ENCODE measurements at regions not wholly inside any gene's neighbourhood (a gene's known extent, or its start where the extent isn't known, plus 50 kb on each side); places are given as distances from the start of the nearest gene placed in this dataset.
A peak's percentile ranks its signal among the peaks of the same experiment; 100 is the strongest.

DNA sequence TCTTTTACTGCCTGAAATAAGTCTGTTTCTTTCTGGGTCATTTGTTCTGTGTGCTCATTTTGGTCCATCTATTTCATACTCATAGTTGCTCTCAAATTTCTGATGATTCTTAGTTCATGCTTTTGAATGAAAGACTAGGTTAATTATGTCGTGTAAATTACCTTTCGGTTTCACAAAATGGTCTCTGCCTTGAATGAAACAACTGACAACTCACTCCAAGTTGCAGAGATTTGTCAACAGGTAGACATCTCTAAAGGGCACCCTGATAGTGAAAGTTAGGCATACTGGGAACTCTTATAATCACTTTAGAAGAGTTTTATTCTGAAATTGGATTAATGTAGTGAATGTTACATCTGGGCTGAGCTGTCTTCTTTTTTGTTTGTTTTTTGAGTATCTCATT lies 726.9 kb downstream of the PDHA2 start:
- TF ChIP-seq, protein P1, sequence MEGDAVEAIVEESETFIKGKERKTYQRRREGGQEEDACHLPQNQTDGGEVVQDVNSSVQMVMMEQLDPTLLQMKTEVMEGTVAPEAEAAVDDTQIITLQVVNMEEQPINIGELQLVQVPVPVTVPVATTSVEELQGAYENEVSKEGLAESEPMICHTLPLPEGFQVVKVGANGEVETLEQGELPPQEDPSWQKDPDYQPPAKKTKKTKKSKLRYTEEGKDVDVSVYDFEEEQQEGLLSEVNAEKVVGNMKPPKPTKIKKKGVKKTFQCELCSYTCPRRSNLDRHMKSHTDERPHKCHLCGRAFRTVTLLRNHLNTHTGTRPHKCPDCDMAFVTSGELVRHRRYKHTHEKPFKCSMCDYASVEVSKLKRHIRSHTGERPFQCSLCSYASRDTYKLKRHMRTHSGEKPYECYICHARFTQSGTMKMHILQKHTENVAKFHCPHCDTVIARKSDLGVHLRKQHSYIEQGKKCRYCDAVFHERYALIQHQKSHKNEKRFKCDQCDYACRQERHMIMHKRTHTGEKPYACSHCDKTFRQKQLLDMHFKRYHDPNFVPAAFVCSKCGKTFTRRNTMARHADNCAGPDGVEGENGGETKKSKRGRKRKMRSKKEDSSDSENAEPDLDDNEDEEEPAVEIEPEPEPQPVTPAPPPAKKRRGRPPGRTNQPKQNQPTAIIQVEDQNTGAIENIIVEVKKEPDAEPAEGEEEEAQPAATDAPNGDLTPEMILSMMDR (conservative IDR thresholded peaks at IDR 0.05), result no peak
- no peak overlapping the region for H3K27ac ChIP-seq

DNA sequence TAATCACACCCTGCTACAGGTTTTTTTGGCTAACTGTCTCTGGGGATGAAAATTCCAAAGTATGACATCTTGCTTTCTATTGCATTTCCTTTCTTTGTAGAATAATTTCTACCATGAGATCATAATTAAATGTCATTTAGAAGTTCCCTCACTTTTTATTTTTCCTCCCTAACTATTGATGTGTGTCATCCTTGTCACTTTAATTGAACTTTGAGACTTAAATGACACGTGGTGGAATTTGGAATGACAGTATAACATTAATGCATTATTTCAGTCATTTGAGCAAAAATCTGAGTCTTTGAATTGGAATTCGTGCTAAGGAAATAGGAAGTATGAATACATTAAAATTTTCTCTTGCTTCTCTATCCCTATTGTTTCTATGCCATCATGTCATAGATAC lies 745.4 kb downstream of the PDHA2 start:
- TF ChIP-seq, protein P1 (conservative IDR thresholded peaks at IDR 0.05), result no peak

GRCh38 chr4:96593422-96593821 lies 753.5 kb downstream of the PDHA2 start:
- H3K27ac ChIP-seq, result peak overlapping the region; percentile 47
- TF ChIP-seq, protein P1 (conservative IDR thresholded peaks at IDR 0.05), result no peak

More for the DNA sequence above, 745.4 kb downstream of the PDHA2 start:
- no peak overlapping the region for H3K27ac ChIP-seq

- H3K27ac ChIP-seq, result no peak overlapping the region
- TF ChIP-seq, protein P1 (conservative IDR thresholded peaks at IDR 0.05), result no peak
Observed at GRCh38 chr4:96598465-96598864, 758.6 kb downstream of the PDHA2 start.

GRCh38 chr4:96599752-96600151 lies 759.9 kb downstream of the PDHA2 start:
- TF ChIP-seq, protein P1 (conservative IDR thresholded peaks at IDR 0.05), result no peak
- no peak overlapping the region for H3K27ac ChIP-seq

DNA sequence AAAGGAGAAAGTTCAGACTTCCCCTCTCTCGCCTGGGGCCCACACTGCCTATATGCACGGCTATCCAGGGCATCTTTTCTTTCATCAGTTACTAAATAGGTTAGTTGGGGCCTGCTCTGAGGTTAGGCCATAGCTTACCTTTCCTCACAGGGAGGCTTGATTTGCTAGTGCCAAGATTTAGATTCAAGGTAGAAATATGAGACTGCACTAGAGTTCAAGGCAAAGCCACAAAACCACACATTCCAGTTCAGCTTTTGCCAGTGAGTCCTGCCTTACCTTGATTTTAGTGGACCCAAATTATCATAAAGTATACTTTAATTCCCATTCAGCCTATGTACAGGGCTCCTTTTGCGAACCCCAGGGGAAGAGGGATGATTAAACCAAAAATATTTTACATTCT lies 762.8 kb downstream of the PDHA2 start:
- TF ChIP-seq, protein P1 (conservative IDR thresholded peaks at IDR 0.05), result no peak
- H3K27ac ChIP-seq, result no peak overlapping the region

GRCh38 chr4:96603641-96604040 lies 763.7 kb downstream of the PDHA2 start:
- H3K27ac ChIP-seq, result peak overlapping the region; percentile 21
- TF ChIP-seq, protein P1 (conservative IDR thresholded peaks at IDR 0.05), result no peak

GRCh38 chr4:96606451-96606850 lies 766.6 kb downstream of the PDHA2 start:
- H3K27ac ChIP-seq, result no peak overlapping the region
- TF ChIP-seq, protein P1 (conservative IDR thresholded peaks at IDR 0.05), result no peak
